ENCODE measurements at regions not wholly inside any gene's neighbourhood (a gene's known extent, or its start where the extent isn't known, plus 50 kb on each side); places are given as distances from the start of the nearest gene placed in this dataset.

GRCh38 chr6:793261-793660, 100.3 kb upstream of the EXOC2 start:
- Histone ChIP-seq H3K36me3 (ENCODE audit: control insufficient read depth in 4 of 4, insufficient read depth in 4 of 4, low read length in 3 of 4) (no peaks in the 10 kb centered on the region), H3K27me3 (replicated peaks in 2 of 5; ENCODE audit: control insufficient read depth in 4 of 5, insufficient read depth in 5 of 5, low read length in 4 of 5) (peaks cover 21 to 60% (median 25%) of the 10 kb centered on the region in 5 experiments), H3K9me3 (ENCODE audit: control extremely low read depth in 1 of 5, control insufficient read depth in 4 of 5, insufficient read depth in 2 of 5, low read depth in 1 of 5, low read length in 4 of 5) (no peaks in the 10 kb centered on the region), H3K4me3 (ENCODE audit: control insufficient read depth in 1 of 7, extremely low read depth in 1 of 7, insufficient read depth in 4 of 7, low read depth in 2 of 7, low read length in 6 of 7) (no peak overlapping the region), H3K4me1 (ENCODE audit: control extremely low read depth in 1 of 4, control insufficient read depth in 4 of 4, insufficient read depth in 4 of 4, low read length in 3 of 4) (peaks cover 0 to 6% (median under 1%) of the 10 kb centered on the region in 4 experiments), H3K27ac (ENCODE audit: insufficient read depth in 1 of 2, low read depth in 1 of 2, low read length in 2 of 2, poor library complexity in 1 of 2, severe bottlenecking in 2 of 2) (no peak overlapping the region)
- CTCF ChIA-PET = no interaction called here
- WGBS (ENCODE audit: insufficient coverage) = 86% methylated on average over 13 of the region's 13 CpGs
- POLR2A ChIA-PET = no interaction called here
- DNase-seq = no peak

- Histone ChIP-seq H3K4me3 (ENCODE audit: control insufficient read depth in 1 of 7, extremely low read depth in 1 of 7, insufficient read depth in 4 of 7, low read depth in 2 of 7, low read length in 6 of 7) (no peak overlapping the region), H3K9me3 (ENCODE audit: control extremely low read depth in 1 of 5, control insufficient read depth in 4 of 5, insufficient read depth in 2 of 5, low read depth in 1 of 5, low read length in 4 of 5) (no peaks in the 10 kb centered on the region), H3K27ac (ENCODE audit: insufficient read depth in 1 of 2, low read depth in 1 of 2, low read length in 2 of 2, poor library complexity in 1 of 2, severe bottlenecking in 2 of 2) (no peak overlapping the region), H3K36me3 (ENCODE audit: control insufficient read depth in 4 of 4, insufficient read depth in 4 of 4, low read length in 3 of 4) (no peaks in the 10 kb centered on the region), H3K27me3 (replicated peaks in 2 of 5; ENCODE audit: control insufficient read depth in 4 of 5, insufficient read depth in 5 of 5, low read length in 4 of 5) (peaks cover 18 to 56% (median 23%) of the 10 kb centered on the region in 5 experiments), H3K4me1 (ENCODE audit: control extremely low read depth in 1 of 4, control insufficient read depth in 4 of 4, insufficient read depth in 4 of 4, low read length in 3 of 4) (peaks cover 0 to 12% (median 3%) of the 10 kb centered on the region in 4 experiments)
- DNase-seq = peak in 2 of 3 donors; percentile 19 to 37
- WGBS (ENCODE audit: insufficient coverage) = 86% methylated on average over 7 of the region's 11 CpGs
- POLR2A ChIA-PET = no interaction called here
- CTCF ChIA-PET = no interaction called here
Measured at GRCh38 chr6:792662-793061, 99.7 kb upstream of the EXOC2 start.

DNA sequence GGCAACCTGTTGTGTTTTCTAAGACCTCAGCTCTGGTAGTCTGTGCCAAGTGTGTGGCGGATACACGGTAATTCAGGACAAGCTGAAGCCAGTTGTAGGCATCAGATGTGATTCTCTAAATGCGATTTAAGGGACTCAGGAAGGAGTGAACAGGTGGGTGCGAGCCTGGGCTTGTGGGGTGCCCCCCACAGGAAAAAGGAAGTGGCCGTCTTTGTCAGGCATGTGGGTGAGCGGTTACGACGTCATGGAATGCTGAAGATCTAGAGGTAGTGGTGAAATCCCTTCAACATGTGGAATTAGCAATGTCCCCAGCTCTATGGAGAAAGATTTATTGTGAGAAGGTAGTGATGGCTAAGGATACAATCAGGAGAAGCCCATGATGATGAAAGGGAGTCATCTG, 95.1 kb upstream of the EXOC2 start:
- POLR2A ChIA-PET = no interaction called here
- 19% methylated on average over 8 of the region's 8 CpGs for WGBS (ENCODE audit: insufficient coverage)

DNA sequence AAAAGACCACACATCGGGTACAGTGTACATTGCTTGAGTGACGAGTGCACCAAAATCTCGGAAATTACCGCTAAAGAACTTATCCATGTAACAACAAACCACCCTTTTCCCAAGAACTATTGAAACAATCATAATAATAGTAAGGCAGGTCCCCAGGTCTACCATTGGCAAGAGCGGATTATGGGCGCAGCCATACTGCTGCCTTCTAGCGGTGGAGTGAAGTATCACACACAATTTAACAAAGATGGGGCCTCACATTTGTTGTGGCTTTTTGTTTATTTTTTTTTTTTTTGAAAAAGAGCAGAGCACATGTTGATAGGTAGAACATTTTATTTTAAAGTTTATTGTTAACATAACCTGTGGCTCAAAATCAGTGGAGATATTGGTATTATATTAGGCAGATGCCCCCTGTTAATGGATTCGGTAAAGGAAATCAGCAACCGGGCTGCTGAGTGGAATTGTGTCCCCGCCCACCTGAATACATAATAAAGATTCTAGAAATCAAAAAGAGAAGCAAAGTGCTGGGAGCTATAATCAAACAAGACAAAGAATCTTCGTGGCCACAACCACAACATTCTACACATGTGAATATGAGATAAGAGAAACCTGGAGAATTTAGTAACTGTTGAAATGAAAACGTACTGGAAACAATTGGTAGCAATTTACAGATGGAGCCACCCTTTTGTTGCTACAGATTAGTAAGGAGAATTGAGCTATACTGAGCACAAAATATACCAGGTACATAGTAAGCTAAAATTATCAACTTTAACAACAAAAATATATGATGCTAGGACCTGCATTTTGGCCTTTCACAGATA, 94.2 kb upstream of the EXOC2 start:
- no peaks in the 10 kb centered on the region for H3K9me3 ChIP-seq (ENCODE audit: control extremely low read depth in 1 of 5, control insufficient read depth in 4 of 5, insufficient read depth in 2 of 5, low read depth in 1 of 5, low read length in 4 of 5)
- H3K4me1 ChIP-seq (ENCODE audit: control extremely low read depth in 1 of 4, control insufficient read depth in 4 of 4, insufficient read depth in 4 of 4, low read length in 3 of 4) = peaks cover 0 to 9% (median 3%) of the 10 kb centered on the region in 4 experiments
- no peak overlapping the region for H3K4me3 ChIP-seq (ENCODE audit: control insufficient read depth in 1 of 7, extremely low read depth in 1 of 7, insufficient read depth in 4 of 7, low read depth in 2 of 7, low read length in 6 of 7)
- H3K27me3 ChIP-seq (replicated peaks in 2 of 5; ENCODE audit: control insufficient read depth in 4 of 5, insufficient read depth in 5 of 5, low read length in 4 of 5) = peaks cover 0 to 15% (median 0%) of the 10 kb centered on the region in 5 experiments
- DNase-seq = peak; percentile 28 to 73 (median 50)
- H3K27ac ChIP-seq (ENCODE audit: insufficient read depth in 1 of 2, low read depth in 1 of 2, low read length in 2 of 2, poor library complexity in 1 of 2, severe bottlenecking in 2 of 2) = no peak overlapping the region
- WGBS (ENCODE audit: insufficient coverage) = 86% methylated on average over 3 of the region's 12 CpGs
- ChIA-PET POLR2A (no interaction called here), CTCF (interaction anchor here (1.4 to 3.8 kb wide), 2 partner anchors 11 to 194 kb away, joined by 3 to 16 read pairs; no protein-coding TSS in a partner anchor)
- H3K36me3 ChIP-seq (ENCODE audit: control insufficient read depth in 4 of 4, insufficient read depth in 4 of 4, low read length in 3 of 4) = no peaks in the 10 kb centered on the region

More for the DNA sequence above, 95.1 kb upstream of the EXOC2 start:
- Histone ChIP-seq H3K9me3 (ENCODE audit: control extremely low read depth in 1 of 5, control insufficient read depth in 4 of 5, insufficient read depth in 2 of 5, low read depth in 1 of 5, low read length in 4 of 5) (no peaks in the 10 kb centered on the region), H3K4me1 (ENCODE audit: control extremely low read depth in 1 of 4, control insufficient read depth in 4 of 4, insufficient read depth in 4 of 4, low read length in 3 of 4) (peaks cover 0 to 9% (median 3%) of the 10 kb centered on the region in 4 experiments), H3K27me3 (replicated peaks in 2 of 5; ENCODE audit: control insufficient read depth in 4 of 5, insufficient read depth in 5 of 5, low read length in 4 of 5) (peaks cover 0 to 23% (median 3%) of the 10 kb centered on the region in 5 experiments), H3K36me3 (ENCODE audit: control insufficient read depth in 4 of 4, insufficient read depth in 4 of 4, low read length in 3 of 4) (no peaks in the 10 kb centered on the region), H3K4me3 (ENCODE audit: control insufficient read depth in 1 of 7, extremely low read depth in 1 of 7, insufficient read depth in 4 of 7, low read depth in 2 of 7, low read length in 6 of 7) (no peak overlapping the region), H3K27ac (ENCODE audit: insufficient read depth in 1 of 2, low read depth in 1 of 2, low read length in 2 of 2, poor library complexity in 1 of 2, severe bottlenecking in 2 of 2) (no peak overlapping the region)
- CTCF ChIA-PET = interaction anchor here (1.4 to 3.8 kb wide), 2 partner anchors 11 to 195 kb away, joined by 3 to 16 read pairs; no protein-coding TSS in a partner anchor
- DNase-seq = peak; percentile 33 to 69 (median 53)

DNA sequence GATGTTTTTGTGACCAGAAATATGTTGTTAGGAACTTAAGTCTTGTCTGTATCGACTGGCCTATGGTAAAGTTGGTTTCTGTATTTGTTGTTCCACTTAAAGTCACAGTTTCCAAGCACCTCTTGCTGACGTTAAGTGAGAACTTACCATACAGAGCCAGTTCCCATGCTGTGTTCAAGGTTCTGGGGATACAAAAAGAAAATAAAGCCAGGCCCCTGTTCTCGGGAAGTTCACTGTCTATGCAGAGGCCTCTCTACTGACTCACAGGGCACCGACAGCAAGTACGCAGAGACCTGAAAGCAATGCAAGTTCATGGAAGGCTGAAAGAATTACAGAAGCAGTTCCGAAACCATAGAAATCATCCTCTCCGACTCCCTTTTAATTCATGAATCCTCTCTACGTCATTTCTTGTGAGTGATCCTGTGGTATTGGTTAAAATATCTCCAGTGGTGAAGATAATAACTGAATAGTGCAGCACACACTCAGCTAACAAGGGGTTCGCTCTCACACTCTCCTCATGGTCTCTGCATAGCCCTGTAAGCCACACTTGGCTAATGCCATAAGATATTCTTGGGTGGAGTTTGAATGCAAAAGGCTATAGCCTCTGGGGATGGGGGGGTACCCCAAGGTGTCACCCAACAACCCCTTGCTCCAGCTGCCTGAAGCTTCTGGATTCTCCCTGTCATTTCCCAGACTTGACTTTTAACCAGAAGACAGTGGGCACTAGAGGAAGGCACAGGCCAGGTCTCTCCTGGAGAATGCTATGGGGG, 91.2 kb upstream of the EXOC2 start:
- Histone ChIP-seq H3K36me3 (ENCODE audit: control insufficient read depth in 4 of 4, insufficient read depth in 4 of 4, low read length in 3 of 4) (no peaks in the 10 kb centered on the region), H3K27ac (ENCODE audit: insufficient read depth in 1 of 2, low read depth in 1 of 2, low read length in 2 of 2, poor library complexity in 1 of 2, severe bottlenecking in 2 of 2) (no peak overlapping the region), H3K27me3 (replicated peaks in 2 of 5; ENCODE audit: control insufficient read depth in 4 of 5, insufficient read depth in 5 of 5, low read length in 4 of 5) (peaks cover 0 to 6% (median 3%) of the 10 kb centered on the region in 5 experiments), H3K9me3 (ENCODE audit: control extremely low read depth in 1 of 5, control insufficient read depth in 4 of 5, insufficient read depth in 2 of 5, low read depth in 1 of 5, low read length in 4 of 5) (no peaks in the 10 kb centered on the region), H3K4me3 (ENCODE audit: control insufficient read depth in 1 of 7, extremely low read depth in 1 of 7, insufficient read depth in 4 of 7, low read depth in 2 of 7, low read length in 6 of 7) (no peak overlapping the region), H3K4me1 (ENCODE audit: control extremely low read depth in 1 of 4, control insufficient read depth in 4 of 4, insufficient read depth in 4 of 4, low read length in 3 of 4) (peaks cover 0 to 9% (median 3%) of the 10 kb centered on the region in 4 experiments)
- ChIA-PET CTCF (interaction anchor here (1.1 kb wide), 1 partner anchor 13 kb away, joined by 5 read pairs; no protein-coding TSS in a partner anchor), POLR2A (no interaction called here)
- DNase-seq = no peak
- 96% methylated on average over 7 of the region's 9 CpGs for WGBS (ENCODE audit: insufficient coverage)

DNA sequence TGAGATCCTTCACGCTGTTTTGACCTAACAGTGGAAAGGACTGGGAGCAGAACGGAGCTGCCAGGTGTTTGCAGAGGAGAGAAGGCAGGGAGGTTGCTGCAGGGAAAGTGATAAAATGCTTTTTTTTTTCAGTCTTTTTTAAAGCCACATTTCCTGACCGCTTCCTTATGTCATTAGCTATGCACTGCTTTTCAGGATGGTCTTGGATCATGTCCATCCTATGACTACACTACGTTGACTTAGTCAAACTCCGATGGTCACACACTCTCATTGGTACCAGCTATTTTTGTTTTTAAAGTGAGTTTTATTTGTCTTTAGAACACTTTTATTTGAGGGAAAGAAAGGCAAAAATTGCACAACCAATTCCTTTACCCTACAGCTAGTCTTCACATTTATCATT, 89.2 kb upstream of the EXOC2 start:
- ChIA-PET POLR2A (interaction anchor here (0.6 kb wide), 1 partner anchor 18 kb away, joined by 3 read pairs; no protein-coding TSS in a partner anchor), CTCF (no interaction called here)
- Histone ChIP-seq H3K9me3 (ENCODE audit: control extremely low read depth in 1 of 5, control insufficient read depth in 4 of 5, insufficient read depth in 2 of 5, low read depth in 1 of 5, low read length in 4 of 5) (no peaks in the 10 kb centered on the region), H3K27me3 (replicated peaks in 2 of 5; ENCODE audit: control insufficient read depth in 4 of 5, insufficient read depth in 5 of 5, low read length in 4 of 5) (peaks cover 0 to 6% (median 3%) of the 10 kb centered on the region in 5 experiments), H3K27ac (ENCODE audit: insufficient read depth in 1 of 2, low read depth in 1 of 2, low read length in 2 of 2, poor library complexity in 1 of 2, severe bottlenecking in 2 of 2) (no peak overlapping the region), H3K4me1 (ENCODE audit: control extremely low read depth in 1 of 4, control insufficient read depth in 4 of 4, insufficient read depth in 4 of 4, low read length in 3 of 4) (no peaks in the 10 kb centered on the region), H3K36me3 (ENCODE audit: control insufficient read depth in 4 of 4, insufficient read depth in 4 of 4, low read length in 3 of 4) (no peaks in the 10 kb centered on the region), H3K4me3 (ENCODE audit: control insufficient read depth in 1 of 7, extremely low read depth in 1 of 7, insufficient read depth in 4 of 7, low read depth in 2 of 7, low read length in 6 of 7) (no peak overlapping the region)
- no peak for DNase-seq
- WGBS (ENCODE audit: insufficient coverage) = 79% methylated on average over 3 of the region's 5 CpGs

Measured in common myeloid progenitor, CD34-positive (primary cell).